Uterus (tissue), 3 donors: ENCODE measurements at regions not wholly inside any gene's neighbourhood (a gene's known extent, or its start where the extent isn't known, plus 50 kb on each side); places are given as distances from the start of the nearest gene placed in this dataset.

Experiments
- DNase-seq, 2 donors: peaks; one replicate each; pipeline ENCODE4 v3.0.0-alpha.2; 2019 to 2020
- H3K27ac ChIP-seq, 2 donors: fragments of 200-600 bp; sonication (generic); 1 replicate in 1 of 2; 2 replicates in 1 of 2; pipeline ENCODE4 v1.5.1; 2016 to 2018
- H3K27me3 ChIP-seq, 2 donors: fragments of 200-600 bp; sonication (generic); one replicate each; pipeline ENCODE4 v1.5.1; 2018 to 2019; ENCODE audit warnings: control low read depth in 1 of 2
- H3K36me3 ChIP-seq, 2 donors: fragments of 200-600 bp; sonication (generic); one replicate each; pipeline ENCODE4 v1.5.1; 2019; ENCODE audit warnings: control low read depth in 1 of 2
- H3K4me1 ChIP-seq, 2 donors: fragments of 200-600 bp; sonication (generic); one replicate each; pipeline ENCODE4 v1.5.1; 2018 to 2019; ENCODE audit warnings: control low read depth in 1 of 2
- H3K4me3 ChIP-seq, 2 donors: fragments of 200-600 bp; sonication (generic); 1 replicate in 1 of 2; 2 replicates in 1 of 2; pipeline ENCODE4 v1.5.1; 2018 to 2019; ENCODE audit warnings: mild to moderate bottlenecking in 1 of 2
- H3K9me3 ChIP-seq, 2 donors: fragments of 200-600 bp; sonication (generic); one replicate each; pipeline ENCODE4 v1.5.1; 2019; ENCODE audit warnings: control low read depth in 1 of 2
- POLR2A ChIP-seq, 2 donors: fragments of 450-650 bp; IDR thresholded peaks; one replicate each; pipeline ENCODE4 v1.6.1; 2016; ENCODE audit warnings: antibody characterized with exemption in 2 of 2, mild to moderate bottlenecking in 1 of 2, moderate library complexity in 1 of 2
- intact Hi-C: fragments of 100-400 bp; cut with DNase I; formaldehyde crosslinking; loops from one replicate; pipeline ENCODE4 v1.15.1; 2023; ENCODE audit warnings: low total_unique reads
- TF ChIP-seq, protein P1 (sequence below), 4 experiments: fragments of 200-600 bp in 2 of 4; fragments of 450-650 bp in 2 of 4; sonication (generic) in 2 of 4; IDR thresholded peaks; one replicate each; pipeline ENCODE4 v1.5.1; 2016 to 2019; ENCODE audit warnings: antibody characterized with exemption in 4 of 4, mild to moderate bottlenecking in 2 of 4, moderate library complexity in 1 of 4
- donor health status: DM: yes; HTN: yes; CAD: no.

DNA sequence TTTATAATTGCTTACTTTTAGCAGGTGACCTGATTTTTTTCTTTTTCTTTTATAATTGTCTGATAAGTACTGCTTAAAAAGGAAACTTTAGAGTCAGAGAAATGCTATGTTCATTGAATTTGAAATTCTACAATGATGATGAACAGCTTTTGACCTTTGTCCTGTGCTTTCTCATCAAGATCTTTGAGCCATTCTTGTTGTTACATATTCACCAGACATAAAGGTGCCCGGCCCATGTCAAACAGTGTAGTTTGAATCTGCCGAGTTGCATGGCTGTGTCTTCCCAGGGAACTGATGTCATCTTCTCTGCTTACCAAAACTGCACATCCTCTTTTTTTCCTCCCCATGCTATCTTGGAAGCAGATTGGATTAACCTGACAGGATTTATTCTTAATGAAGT, 163.6 kb downstream of the LRRC70 start:
- Histone ChIP-seq H3K36me3 (no peaks in the 10 kb centered on the region), H3K4me3 (no peak overlapping the region), H3K9me3 (no peaks in the 10 kb centered on the region), H3K27ac (no peak overlapping the region), H3K27me3 (no peaks in the 10 kb centered on the region), H3K4me1 (no peaks in the 10 kb centered on the region)
- TF ChIP-seq, protein P1, sequence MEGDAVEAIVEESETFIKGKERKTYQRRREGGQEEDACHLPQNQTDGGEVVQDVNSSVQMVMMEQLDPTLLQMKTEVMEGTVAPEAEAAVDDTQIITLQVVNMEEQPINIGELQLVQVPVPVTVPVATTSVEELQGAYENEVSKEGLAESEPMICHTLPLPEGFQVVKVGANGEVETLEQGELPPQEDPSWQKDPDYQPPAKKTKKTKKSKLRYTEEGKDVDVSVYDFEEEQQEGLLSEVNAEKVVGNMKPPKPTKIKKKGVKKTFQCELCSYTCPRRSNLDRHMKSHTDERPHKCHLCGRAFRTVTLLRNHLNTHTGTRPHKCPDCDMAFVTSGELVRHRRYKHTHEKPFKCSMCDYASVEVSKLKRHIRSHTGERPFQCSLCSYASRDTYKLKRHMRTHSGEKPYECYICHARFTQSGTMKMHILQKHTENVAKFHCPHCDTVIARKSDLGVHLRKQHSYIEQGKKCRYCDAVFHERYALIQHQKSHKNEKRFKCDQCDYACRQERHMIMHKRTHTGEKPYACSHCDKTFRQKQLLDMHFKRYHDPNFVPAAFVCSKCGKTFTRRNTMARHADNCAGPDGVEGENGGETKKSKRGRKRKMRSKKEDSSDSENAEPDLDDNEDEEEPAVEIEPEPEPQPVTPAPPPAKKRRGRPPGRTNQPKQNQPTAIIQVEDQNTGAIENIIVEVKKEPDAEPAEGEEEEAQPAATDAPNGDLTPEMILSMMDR (IDR thresholded peaks at IDR 0.05): no peak
- no peak for TF ChIP-seq POLR2A (IDR thresholded peaks at IDR 0.05)
- intact Hi-C loops: no loop called here
- DNase-seq: no peak

DNA sequence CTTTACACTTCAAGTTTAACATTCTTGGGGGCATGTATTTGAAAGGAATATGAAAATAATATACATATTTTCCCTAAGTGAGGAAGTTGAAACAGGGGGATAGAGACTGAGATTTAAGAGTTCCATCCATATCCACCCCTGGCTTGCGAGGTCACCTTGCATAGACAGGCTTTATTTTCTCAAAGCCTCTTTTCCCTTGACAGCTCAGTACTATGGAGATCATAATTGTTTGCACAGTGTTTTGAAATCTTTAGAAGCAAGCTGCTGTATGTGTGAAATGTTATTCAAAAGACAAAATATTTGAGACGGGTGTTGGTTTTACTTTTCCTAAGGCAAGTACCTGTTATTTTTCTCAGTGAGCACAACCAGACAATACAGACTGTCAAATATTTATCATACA, 163.1 kb downstream of the LRRC70 start:
- Histone ChIP-seq H3K4me1 (no peaks in the 10 kb centered on the region), H3K27me3 (no peaks in the 10 kb centered on the region), H3K27ac (no peak overlapping the region), H3K9me3 (no peaks in the 10 kb centered on the region), H3K4me3 (no peak overlapping the region), H3K36me3 (no peaks in the 10 kb centered on the region)
- TF ChIP-seq, protein P1 (IDR thresholded peaks at IDR 0.05): no peak
- no peak for TF ChIP-seq POLR2A (IDR thresholded peaks at IDR 0.05)
- no peak for DNase-seq
- intact Hi-C loops: no loop called here

DNA sequence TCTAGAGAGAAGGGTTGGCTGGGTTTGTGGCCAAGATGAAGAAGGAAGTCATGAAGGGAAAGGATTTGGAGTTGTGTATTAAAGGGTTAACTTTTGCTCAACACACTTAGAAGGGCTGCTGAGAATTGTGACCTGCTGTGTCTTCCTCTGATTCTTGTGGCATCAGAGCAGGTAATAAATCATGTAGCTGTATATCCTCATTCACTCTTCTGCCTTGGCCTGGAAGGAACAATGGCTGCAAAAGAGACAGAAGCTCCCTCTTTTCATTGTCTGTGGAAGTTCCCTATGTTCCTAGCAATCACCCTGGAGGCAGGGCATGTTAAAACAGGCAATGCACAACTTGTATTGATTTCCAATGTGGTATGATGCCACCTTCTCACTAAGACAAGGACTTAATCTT, 159.1 kb downstream of the LRRC70 start:
- DNase-seq: no peak
- TF ChIP-seq, protein P1 (IDR thresholded peaks at IDR 0.05): no peak
- TF ChIP-seq POLR2A (IDR thresholded peaks at IDR 0.05): no peak
- no peaks in the 10 kb centered on the region for H3K27me3 ChIP-seq
- H3K36me3 ChIP-seq: no peaks in the 10 kb centered on the region
- intact Hi-C loops: no loop called here
- no peak overlapping the region for H3K4me3 ChIP-seq
- no peaks in the 10 kb centered on the region for H3K4me1 ChIP-seq
- no peaks in the 10 kb centered on the region for H3K9me3 ChIP-seq
- H3K27ac ChIP-seq: no peak overlapping the region

DNA sequence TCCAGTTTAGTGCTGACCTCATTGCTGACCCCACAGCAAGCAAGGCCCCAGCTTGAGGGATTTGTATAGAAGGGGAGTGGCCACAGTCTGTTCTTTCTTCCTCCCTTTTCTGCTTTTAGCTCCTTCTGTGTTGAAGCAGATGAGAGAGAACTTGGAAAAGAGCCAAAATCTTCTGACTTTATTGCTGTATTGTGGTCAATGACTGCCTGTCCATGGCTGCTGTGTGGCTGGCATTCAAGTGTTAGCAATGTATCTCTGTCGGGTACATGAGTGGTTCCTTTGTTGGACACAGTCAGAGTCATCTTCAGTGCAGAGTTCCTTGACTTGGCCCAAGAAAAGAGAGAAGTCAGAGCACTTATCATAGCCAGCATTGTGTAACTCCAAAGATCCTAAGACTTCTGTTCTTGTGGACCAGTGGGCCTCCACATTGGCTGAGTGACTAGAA, 154.1 kb downstream of the LRRC70 start:
- Histone ChIP-seq H3K9me3 (no peaks in the 10 kb centered on the region), H3K36me3 (no peaks in the 10 kb centered on the region), H3K4me3 (no peak overlapping the region), H3K4me1 (no peaks in the 10 kb centered on the region), H3K27me3 (no peaks in the 10 kb centered on the region), H3K27ac (no peak overlapping the region)
- DNase-seq: no peak
- no peak for TF ChIP-seq POLR2A (IDR thresholded peaks at IDR 0.05)
- TF ChIP-seq, protein P1 (IDR thresholded peaks at IDR 0.05): no peak
- intact Hi-C loops: no loop called here

DNA sequence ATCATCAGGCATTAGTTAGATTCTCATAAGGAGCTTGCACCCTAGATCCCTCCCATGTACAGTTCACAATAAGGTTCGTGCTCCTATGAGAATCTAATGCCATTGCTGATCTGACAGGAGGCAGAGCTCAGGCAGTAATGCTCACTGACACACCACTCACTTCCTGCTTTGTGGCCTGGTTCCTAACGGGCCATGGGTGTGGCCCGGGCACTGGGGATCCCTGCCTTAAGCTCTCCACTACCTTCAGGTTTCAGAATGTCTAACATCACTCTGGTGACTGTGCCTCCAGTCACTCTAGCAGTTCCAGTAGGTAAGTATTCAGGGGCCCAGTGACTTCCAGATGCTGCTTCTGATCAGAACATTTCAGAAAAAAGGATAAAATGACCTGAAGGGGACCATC, 152.4 kb downstream of the LRRC70 start:
- intact Hi-C loops: no loop called here
- no peak for TF ChIP-seq POLR2A (IDR thresholded peaks at IDR 0.05)
- TF ChIP-seq, protein P1 (IDR thresholded peaks at IDR 0.05): no peak

More for the DNA sequence above, 152.4 kb downstream of the LRRC70 start:
- H3K36me3 ChIP-seq: no peaks in the 10 kb centered on the region
- no peaks in the 10 kb centered on the region for H3K27me3 ChIP-seq
- H3K27ac ChIP-seq: no peak overlapping the region
- H3K9me3 ChIP-seq: no peaks in the 10 kb centered on the region
- H3K4me1 ChIP-seq: no peaks in the 10 kb centered on the region
- no peak overlapping the region for H3K4me3 ChIP-seq
- no peak for DNase-seq
